Prostate gland (tissue), 2 donors: ENCODE measurements at regions not wholly inside any gene's neighbourhood (a gene's known extent, or its start where the extent isn't known, plus 50 kb on each side); places are given as distances from the start of the nearest gene placed in this dataset.

Experiments used
- DNase-seq: peaks from one replicate; pipeline ENCODE4 v3.0.0-alpha.2; 2019; ENCODE audit warnings: low spot score
- H3K27ac ChIP-seq, 2 donors: fragments of 200-600 bp; sonication (generic); 2 replicates each; pipeline ENCODE4 v1.5.1; 2017 to 2019
- H3K27me3 ChIP-seq: fragments of 200-600 bp; sonication (generic); replicated peaks from 2 replicates; pipeline ENCODE4 v1.5.1; 2019; ENCODE audit not compliant: insufficient read depth
- H3K36me3 ChIP-seq, 2 donors: fragments of 200-600 bp; sonication (generic); 1 replicate in 1 of 2; 2 replicates in 1 of 2; pipeline versions ENCODE4 v1.5.1 to v1.8.1; 2017 to 2019
- H3K4me1 ChIP-seq: fragments of 200-600 bp; sonication (generic); replicated peaks from 2 replicates; pipeline ENCODE4 v1.5.1; 2019
- H3K4me3 ChIP-seq, 2 donors: fragments of 200-600 bp; sonication (generic); 2 replicates each; pipeline ENCODE4 v1.5.1; 2017 to 2019
- H3K9me3 ChIP-seq: fragments of 200-600 bp; sonication (generic); 2 replicates; pipeline ENCODE4 v1.5.1; 2017
- POLR2A ChIP-seq: fragments of 450-650 bp; IDR thresholded peaks from one replicate; pipeline ENCODE4 v1.6.1; 2016; ENCODE audit warnings: antibody characterized with exemption, mild to moderate bottlenecking
- POLR2AphosphoS5 ChIP-seq: sonication (generic); formaldehyde crosslinking; IDR thresholded peaks from one replicate; pipeline ENCODE4 v1.6.1; 2017; ENCODE audit warnings: antibody characterized with exemption
- WGBS: methylation state at CpG from one replicate; pipeline ENCODE4 v1.1.5; 2018; 5-methylcytosine and 5-hydroxymethylcytosine counted together
- intact Hi-C: fragments of 100-400 bp; cut with DNase I; formaldehyde crosslinking; loops from one replicate; pipeline ENCODE4 v1.14.2; 2022
- TF ChIP-seq, protein P1 (sequence below), 4 experiments: fragments of 200-600 bp in 2 of 4; fragments of 450-650 bp in 2 of 4; sonication (generic) in 2 of 4; IDR thresholded peaks; 1 replicate in 3 of 4; 2 replicates in 1 of 4; pipeline ENCODE4 v1.5.1; 2016 to 2019; ENCODE audit warnings: antibody characterized with exemption in 4 of 4, mild to moderate bottlenecking in 2 of 4, moderate library complexity in 2 of 4

DNA sequence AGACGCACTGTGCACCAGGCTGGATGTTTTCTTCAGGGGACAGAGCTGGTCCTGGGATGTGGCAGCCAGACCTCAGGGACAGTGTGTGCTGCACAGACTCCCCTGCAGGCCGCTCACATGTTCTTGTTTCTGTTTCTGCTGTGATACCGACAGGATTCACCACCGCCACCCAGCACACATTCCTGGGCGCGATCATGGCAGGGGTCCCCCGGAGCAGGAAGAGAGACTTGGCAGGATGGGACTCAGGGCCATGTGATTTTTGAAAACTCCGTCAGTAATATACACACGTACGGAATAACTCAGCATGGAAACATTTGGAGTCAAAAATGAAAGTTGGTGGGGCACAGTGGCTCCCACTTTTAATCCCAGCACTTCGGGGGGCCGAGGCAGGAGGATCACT lies 79.0 kb downstream of the HAPSTR1 start:
- H3K36me3 ChIP-seq = no peaks in the 10 kb centered on the region
- intact Hi-C loops = no loop called here
- H3K9me3 ChIP-seq = no peaks in the 10 kb centered on the region
- WGBS = 69% methylated on average over 12 of the region's 12 CpGs
- TF ChIP-seq, protein P1, sequence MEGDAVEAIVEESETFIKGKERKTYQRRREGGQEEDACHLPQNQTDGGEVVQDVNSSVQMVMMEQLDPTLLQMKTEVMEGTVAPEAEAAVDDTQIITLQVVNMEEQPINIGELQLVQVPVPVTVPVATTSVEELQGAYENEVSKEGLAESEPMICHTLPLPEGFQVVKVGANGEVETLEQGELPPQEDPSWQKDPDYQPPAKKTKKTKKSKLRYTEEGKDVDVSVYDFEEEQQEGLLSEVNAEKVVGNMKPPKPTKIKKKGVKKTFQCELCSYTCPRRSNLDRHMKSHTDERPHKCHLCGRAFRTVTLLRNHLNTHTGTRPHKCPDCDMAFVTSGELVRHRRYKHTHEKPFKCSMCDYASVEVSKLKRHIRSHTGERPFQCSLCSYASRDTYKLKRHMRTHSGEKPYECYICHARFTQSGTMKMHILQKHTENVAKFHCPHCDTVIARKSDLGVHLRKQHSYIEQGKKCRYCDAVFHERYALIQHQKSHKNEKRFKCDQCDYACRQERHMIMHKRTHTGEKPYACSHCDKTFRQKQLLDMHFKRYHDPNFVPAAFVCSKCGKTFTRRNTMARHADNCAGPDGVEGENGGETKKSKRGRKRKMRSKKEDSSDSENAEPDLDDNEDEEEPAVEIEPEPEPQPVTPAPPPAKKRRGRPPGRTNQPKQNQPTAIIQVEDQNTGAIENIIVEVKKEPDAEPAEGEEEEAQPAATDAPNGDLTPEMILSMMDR (IDR thresholded peaks at IDR 0.05) = no peak
- TF ChIP-seq POLR2AphosphoS5 (no peak), POLR2A (no peak)
- DNase-seq = no peak
- no peak overlapping the region for H3K4me3 ChIP-seq
- no peaks in the 10 kb centered on the region for H3K27me3 ChIP-seq
- no peak overlapping the region for H3K27ac ChIP-seq
- H3K4me1 ChIP-seq = no peaks in the 10 kb centered on the region

DNA sequence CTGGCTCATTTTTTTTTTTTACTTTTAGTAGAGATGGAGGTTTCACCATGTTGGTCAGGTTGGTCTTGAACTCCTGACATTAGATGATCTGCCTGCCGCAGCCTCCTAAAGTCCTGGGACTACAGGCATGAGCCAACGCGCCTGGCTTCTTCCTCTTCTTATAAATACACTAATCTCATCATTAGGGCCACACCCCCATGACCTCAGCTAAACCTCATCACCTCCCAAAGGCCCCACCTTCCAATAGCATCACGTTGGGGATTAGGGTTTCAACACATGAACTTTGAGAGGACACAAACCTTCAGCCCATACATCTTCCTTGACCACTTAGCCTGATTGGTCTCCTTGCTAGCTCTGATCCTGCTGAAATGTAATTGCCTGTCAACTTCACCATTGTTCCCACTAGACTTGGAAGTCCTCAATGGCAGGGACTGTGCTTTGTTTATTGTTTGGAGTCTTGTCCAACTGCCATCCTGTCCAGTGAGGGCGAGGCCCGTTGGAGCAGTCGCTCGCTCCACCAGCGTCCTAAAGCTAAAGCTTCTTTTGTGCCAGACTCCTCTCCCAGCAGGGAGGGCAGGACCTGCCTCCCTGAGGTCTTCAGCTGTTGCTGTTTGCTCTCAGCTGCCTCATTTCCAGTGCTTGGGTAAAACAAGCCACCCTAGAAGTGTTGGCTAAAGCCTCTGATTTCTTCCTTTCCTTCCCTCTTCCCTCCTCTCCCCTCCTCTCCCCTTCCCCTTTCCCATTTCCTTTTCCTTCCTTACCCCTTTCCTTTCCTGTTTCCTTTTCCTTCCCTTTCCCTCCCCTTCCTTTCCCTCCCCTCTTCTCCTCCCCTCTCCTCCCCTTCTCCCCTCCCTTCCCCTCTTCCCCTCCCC lies 85.3 kb downstream of the HAPSTR1 start:
- intact Hi-C loops = no loop called here
- 56% methylated on average over 9 of the region's 9 CpGs for WGBS

DNA sequence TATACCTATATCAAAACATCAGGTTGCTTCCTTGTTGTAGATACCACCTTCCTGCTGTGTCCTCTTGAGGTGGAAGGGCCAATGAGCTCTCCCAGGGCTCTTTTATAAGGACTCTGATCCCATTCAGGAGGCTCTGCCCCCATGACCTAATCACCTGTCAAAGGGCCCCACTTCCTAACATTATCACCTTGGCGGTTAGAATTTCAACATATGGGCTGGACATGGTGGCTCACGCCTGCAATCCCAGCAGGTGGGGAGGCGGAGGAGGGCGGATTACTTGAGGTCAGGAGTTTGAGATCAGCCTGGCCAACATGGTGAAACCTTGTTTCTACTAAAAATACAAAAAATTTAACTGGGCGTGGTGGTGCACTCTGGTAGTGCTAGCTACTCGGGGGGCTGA lies 86.4 kb downstream of the HAPSTR1 start:
- TF ChIP-seq, protein P1 (IDR thresholded peaks at IDR 0.05) = no peak
- TF ChIP-seq POLR2A = no peak
- no peak for TF ChIP-seq POLR2AphosphoS5

More for the DNA sequence above, 85.3 kb downstream of the HAPSTR1 start:
- no peak for DNase-seq
- no peak overlapping the region for H3K27ac ChIP-seq
- TF ChIP-seq POLR2A (no peak), POLR2AphosphoS5 (no peak)
- TF ChIP-seq, protein P1 (IDR thresholded peaks at IDR 0.05) = no peak
- no peaks in the 10 kb centered on the region for H3K27me3 ChIP-seq
- no peak overlapping the region for H3K4me3 ChIP-seq
- H3K4me1 ChIP-seq = no peaks in the 10 kb centered on the region
- H3K36me3 ChIP-seq = no peaks in the 10 kb centered on the region
- no peaks in the 10 kb centered on the region for H3K9me3 ChIP-seq

DNA sequence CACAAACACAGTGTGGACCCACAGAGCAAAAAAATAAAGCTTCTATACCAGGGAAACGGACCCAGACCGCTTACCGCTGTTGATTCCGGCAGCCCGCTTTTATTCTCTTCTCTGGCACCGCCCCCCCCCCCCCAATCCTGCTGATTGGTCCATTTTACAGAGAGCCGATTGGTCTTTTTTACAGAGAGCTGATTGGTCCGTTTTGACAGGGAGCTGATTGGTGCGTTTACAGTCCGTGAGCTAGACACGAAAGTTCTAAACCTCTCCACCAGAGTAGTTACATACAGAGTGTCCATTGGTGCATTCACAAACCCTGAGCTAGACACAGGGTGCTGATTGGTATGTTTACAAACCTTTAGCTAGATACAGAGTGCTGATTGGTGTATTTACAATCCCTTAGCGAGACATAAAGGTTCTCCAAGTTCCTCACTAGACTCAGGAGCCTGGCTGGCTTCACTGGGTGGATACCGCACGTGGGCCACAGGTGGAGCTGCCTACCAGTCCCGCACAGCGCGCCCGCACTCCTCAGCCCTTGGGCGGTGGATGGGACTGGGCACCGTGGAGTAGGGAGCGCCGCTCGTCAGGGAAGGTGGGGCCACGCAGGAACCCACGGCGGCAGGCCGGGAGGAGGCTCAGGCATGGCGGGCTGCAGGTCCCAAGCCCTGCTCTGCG lies 92.4 kb downstream of the HAPSTR1 start:
- intact Hi-C loops = no loop called here
- no peaks in the 10 kb centered on the region for H3K9me3 ChIP-seq
- no peak for DNase-seq
- H3K4me1 ChIP-seq = no peaks in the 10 kb centered on the region
- H3K27me3 ChIP-seq = no peaks in the 10 kb centered on the region
- no peak overlapping the region for H3K27ac ChIP-seq
- WGBS = 87% methylated on average over 27 of the region's 29 CpGs
- no peak overlapping the region for H3K4me3 ChIP-seq
- no peak for TF ChIP-seq POLR2A
- TF ChIP-seq, protein P1 (IDR thresholded peaks at IDR 0.05) = no peak
- no peak for TF ChIP-seq POLR2AphosphoS5
- no peaks in the 10 kb centered on the region for H3K36me3 ChIP-seq

More for the DNA sequence above, 86.4 kb downstream of the HAPSTR1 start:
- Histone ChIP-seq H3K9me3 (no peaks in the 10 kb centered on the region), H3K4me1 (no peaks in the 10 kb centered on the region), H3K4me3 (no peak overlapping the region), H3K27ac (no peak overlapping the region), H3K27me3 (no peaks in the 10 kb centered on the region), H3K36me3 (no peaks in the 10 kb centered on the region)
- 83% methylated on average over 6 of the region's 6 CpGs for WGBS
- no peak for DNase-seq
- intact Hi-C loops = no loop called here
